ENCODE measurements at regions not wholly inside any gene's neighbourhood (a gene's known extent, or its start where the extent isn't known, plus 50 kb on each side); places are given as distances from the start of the nearest gene placed in this dataset.

GRCh38 chr18:25630682-25631081 lies 278.7 kb upstream of the ZNF521 start:
- no peak for DNase-seq

GRCh38 chr18:25621682-25622081 lies 269.7 kb upstream of the ZNF521 start:
- no peak for DNase-seq

- no peak for DNase-seq
Observed at GRCh38 chr18:25621144-25621543, 269.2 kb upstream of the ZNF521 start.

- DNase-seq, result no peak
Observed at GRCh38 chr18:25614168-25614567, 262.2 kb upstream of the ZNF521 start.

GRCh38 chr18:25612466-25612865 lies 260.5 kb upstream of the ZNF521 start:
- no peak for DNase-seq

GRCh38 chr18:25608091-25608490 lies 256.1 kb upstream of the ZNF521 start:
- no peak for DNase-seq

GRCh38 chr18:25604894-25605597 lies 253.1 kb upstream of the ZNF521 start:
- no peak for DNase-seq

GRCh38 chr18:25604196-25604893 lies 252.4 kb upstream of the ZNF521 start:
- DNase-seq, result no peak

GRCh38 chr18:25599443-25599842 lies 247.5 kb upstream of the ZNF521 start:
- DNase-seq, result no peak

- peak in 1 of 2 experiments; percentile 5 for DNase-seq
Observed at GRCh38 chr18:25597476-25597875, 245.5 kb upstream of the ZNF521 start.

GRCh38 chr18:25595274-25596060 lies 243.5 kb upstream of the ZNF521 start:
- no peak for DNase-seq

GRCh38 chr18:25594351-25594750 lies 242.4 kb upstream of the ZNF521 start:
- no peak for DNase-seq

- DNase-seq, result no peak
Observed at GRCh38 chr18:25592804-25593360, 240.9 kb upstream of the ZNF521 start.

- no peak for DNase-seq
Observed at GRCh38 chr18:25590456-25590855, 238.5 kb upstream of the ZNF521 start.

GRCh38 chr18:25587545-25587944 lies 235.6 kb upstream of the ZNF521 start:
- no peak for DNase-seq

- DNase-seq, result no peak
Observed at GRCh38 chr18:25568986-25569385, 217.0 kb upstream of the ZNF521 start.

- no peak for DNase-seq
Observed at GRCh38 chr18:25563816-25564683, 212.1 kb upstream of the ZNF521 start.

- DNase-seq, result no peak
Observed at GRCh38 chr18:25563346-25563745, 211.4 kb upstream of the ZNF521 start.

GRCh38 chr18:25561918-25562317 lies 210.0 kb upstream of the ZNF521 start:
- peak in 1 of 2 experiments; percentile 24 for DNase-seq

GRCh38 chr18:25560369-25560768 lies 208.4 kb upstream of the ZNF521 start:
- DNase-seq, result no peak

GRCh38 chr18:25557011-25557410 lies 205.0 kb upstream of the ZNF521 start:
- no peak for DNase-seq

GRCh38 chr18:25553631-25554263 lies 201.8 kb upstream of the ZNF521 start:
- no peak for DNase-seq

Data from NCI-H446 (cell line).